Pulmonary artery endothelial cell (primary cell): ENCODE measurements at regions not wholly inside any gene's neighbourhood (a gene's known extent, or its start where the extent isn't known, plus 50 kb on each side); places are given as distances from the start of the nearest gene placed in this dataset.

ENCODE experiments used
- DNase-seq: peaks from one replicate; pipeline ENCODE4 v3.0.0-alpha.2; 2011; ENCODE audit warnings: low read depth, low spot score

- DNase-seq: no peak
These were observed 143.6 kb upstream of the AGAP1 start for GRCh38 chr2:235350234-235350633.

- no peak for DNase-seq
These were observed 141.3 kb upstream of the AGAP1 start for GRCh38 chr2:235352541-235352940.

- no peak for DNase-seq
These were observed 136.0 kb upstream of the AGAP1 start for GRCh38 chr2:235357881-235358280.

- DNase-seq: no peak
These were observed 134.8 kb upstream of the AGAP1 start for GRCh38 chr2:235358981-235359471.

GRCh38 chr2:235360446-235360845 lies 133.4 kb upstream of the AGAP1 start:
- DNase-seq: no peak

GRCh38 chr2:235365743-235366142 lies 128.1 kb upstream of the AGAP1 start:
- no peak for DNase-seq

- no peak for DNase-seq
These were observed 127.5 kb upstream of the AGAP1 start for GRCh38 chr2:235366390-235366789.

GRCh38 chr2:235366807-235367206 lies 127.0 kb upstream of the AGAP1 start:
- DNase-seq: no peak

GRCh38 chr2:235371018-235371417 lies 122.8 kb upstream of the AGAP1 start:
- no peak for DNase-seq

- DNase-seq: no peak
These were observed 120.7 kb upstream of the AGAP1 start for GRCh38 chr2:235373171-235373570.

GRCh38 chr2:235377176-235377575 lies 116.7 kb upstream of the AGAP1 start:
- DNase-seq: no peak

- DNase-seq: no peak
These were observed 115.6 kb upstream of the AGAP1 start for GRCh38 chr2:235378246-235378645.

- DNase-seq: no peak
These were observed 114.9 kb upstream of the AGAP1 start for GRCh38 chr2:235378944-235379343.

- DNase-seq: no peak
These were observed 112.5 kb upstream of the AGAP1 start for GRCh38 chr2:235381261-235381912.

GRCh38 chr2:235382179-235382578 lies 111.7 kb upstream of the AGAP1 start:
- DNase-seq: no peak

GRCh38 chr2:235382601-235383000 lies 111.2 kb upstream of the AGAP1 start:
- no peak for DNase-seq

- DNase-seq: no peak
These were observed 110.5 kb upstream of the AGAP1 start for GRCh38 chr2:235383272-235383843.

- DNase-seq: no peak
These were observed 109.2 kb upstream of the AGAP1 start for GRCh38 chr2:235384624-235385023.

GRCh38 chr2:235389626-235390025 lies 104.2 kb upstream of the AGAP1 start:
- no peak for DNase-seq

GRCh38 chr2:235390108-235390815 lies 103.6 kb upstream of the AGAP1 start:
- DNase-seq: no peak

- no peak for DNase-seq
These were observed 103.0 kb upstream of the AGAP1 start for GRCh38 chr2:235390816-235391194.

GRCh38 chr2:235391921-235392615 lies 101.8 kb upstream of the AGAP1 start:
- no peak for DNase-seq
